ENCODE measurements at regions not wholly inside any gene's neighbourhood (a gene's known extent, or its start where the extent isn't known, plus 50 kb on each side); places are given as distances from the start of the nearest gene placed in this dataset.
A peak's percentile ranks its signal among the peaks of the same experiment; 100 is the strongest.

- no CpG with 5 or more reads among the region's 1 CpG for WGBS (ENCODE audit: insufficient coverage, insufficient read length)
- Histone ChIP-seq H3K4me3 (ENCODE audit: low read length) (no peak overlapping the region), H3K9me3 (ENCODE audit: control insufficient read depth, insufficient read depth, low read length) (no peaks in the 10 kb centered on the region), H3K4me1 (ENCODE audit: control insufficient read depth, insufficient read depth, low read length) (no peaks in the 10 kb centered on the region), H3K36me3 (ENCODE audit: control insufficient read depth, insufficient read depth, low read length) (no peaks in the 10 kb centered on the region), H3K27me3 (ENCODE audit: control insufficient read depth, insufficient read depth, low read length) (no peaks in the 10 kb centered on the region), H3K27ac (ENCODE audit: low read length) (no peak overlapping the region)
- no peak for DNase-seq (ENCODE audit: low read depth, low spot score)
Measured at GRCh38 chr1:58257003-58257402, 289.5 kb downstream of the OMA1 start.

GRCh38 chr1:58256546-58256945 is 290.0 kb downstream of the OMA1 start:
- no peak for DNase-seq (ENCODE audit: low read depth, low spot score)
- WGBS (ENCODE audit: insufficient coverage, insufficient read length) = no CpG with 5 or more reads among the region's 3 CpGs
- no peaks in the 10 kb centered on the region for H3K36me3 ChIP-seq (ENCODE audit: control insufficient read depth, insufficient read depth, low read length)

DNA sequence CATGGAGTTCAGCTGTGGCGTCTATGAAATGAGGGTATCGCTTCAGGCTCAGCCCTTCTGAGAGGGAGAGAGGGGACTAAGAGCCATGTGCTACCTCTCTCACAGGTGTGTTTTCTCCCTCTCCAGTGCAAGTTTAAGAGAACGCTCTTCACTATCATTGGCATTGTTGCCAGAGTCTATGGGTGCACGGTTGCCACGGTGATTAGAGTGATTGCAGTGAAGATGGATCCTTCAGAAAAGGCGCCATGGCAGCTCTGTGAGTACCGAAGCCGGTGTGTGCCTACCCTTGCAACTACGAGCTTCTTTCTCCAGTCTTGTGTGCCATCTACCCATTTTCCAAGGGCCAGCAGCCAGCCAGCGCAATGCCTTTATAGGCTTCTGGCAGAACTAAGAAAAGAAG is 290.5 kb downstream of the OMA1 start:
- Histone ChIP-seq H3K4me1 (ENCODE audit: control insufficient read depth, insufficient read depth, low read length) (no peaks in the 10 kb centered on the region), H3K9me3 (ENCODE audit: control insufficient read depth, insufficient read depth, low read length) (no peaks in the 10 kb centered on the region), H3K27me3 (ENCODE audit: control insufficient read depth, insufficient read depth, low read length) (no peaks in the 10 kb centered on the region), H3K27ac (ENCODE audit: low read length) (no peak overlapping the region), H3K36me3 (ENCODE audit: control insufficient read depth, insufficient read depth, low read length) (no peaks in the 10 kb centered on the region), H3K4me3 (ENCODE audit: low read length) (no peak overlapping the region)
- no CpG with 5 or more reads among the region's 10 CpGs for WGBS (ENCODE audit: insufficient coverage, insufficient read length)
- no peak for DNase-seq (ENCODE audit: low read depth, low spot score)

More at GRCh38 chr1:58256546-58256945, 290.0 kb downstream of the OMA1 start:
- Histone ChIP-seq H3K27me3 (ENCODE audit: control insufficient read depth, insufficient read depth, low read length) (no peaks in the 10 kb centered on the region), H3K4me3 (ENCODE audit: low read length) (no peak overlapping the region), H3K4me1 (ENCODE audit: control insufficient read depth, insufficient read depth, low read length) (no peaks in the 10 kb centered on the region), H3K27ac (ENCODE audit: low read length) (no peak overlapping the region), H3K9me3 (ENCODE audit: control insufficient read depth, insufficient read depth, low read length) (no peaks in the 10 kb centered on the region)

DNA sequence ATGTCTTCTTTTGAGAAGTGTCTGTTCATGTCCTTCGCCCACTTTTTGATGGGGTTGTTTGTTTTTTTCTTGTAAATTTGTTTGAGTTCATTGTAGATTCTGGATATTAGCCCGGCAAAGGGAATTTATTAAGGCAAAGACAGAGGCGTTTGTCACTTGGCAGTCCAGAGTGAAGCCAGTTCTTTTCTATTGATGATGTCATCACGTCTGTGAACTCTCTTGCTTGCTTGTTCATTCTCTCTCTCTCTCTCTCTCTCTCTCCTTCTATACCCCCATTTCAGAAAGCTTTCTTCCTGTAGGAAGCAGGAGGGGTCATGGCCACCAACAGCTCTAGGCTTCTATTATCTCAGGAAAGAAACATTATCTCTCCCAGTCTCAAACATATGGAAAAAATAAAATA is 291.3 kb downstream of the OMA1 start:
- no peak overlapping the region for H3K27ac ChIP-seq (ENCODE audit: low read length)
- no peaks in the 10 kb centered on the region for H3K9me3 ChIP-seq (ENCODE audit: control insufficient read depth, insufficient read depth, low read length)
- no CpG with 5 or more reads among the region's 4 CpGs for WGBS (ENCODE audit: insufficient coverage, insufficient read length)
- H3K27me3 ChIP-seq (ENCODE audit: control insufficient read depth, insufficient read depth, low read length) = no peaks in the 10 kb centered on the region
- DNase-seq (ENCODE audit: low read depth, low spot score) = no peak
- no peaks in the 10 kb centered on the region for H3K36me3 ChIP-seq (ENCODE audit: control insufficient read depth, insufficient read depth, low read length)
- H3K4me1 ChIP-seq (ENCODE audit: control insufficient read depth, insufficient read depth, low read length) = no peaks in the 10 kb centered on the region
- no peak overlapping the region for H3K4me3 ChIP-seq (ENCODE audit: low read length)

DNA sequence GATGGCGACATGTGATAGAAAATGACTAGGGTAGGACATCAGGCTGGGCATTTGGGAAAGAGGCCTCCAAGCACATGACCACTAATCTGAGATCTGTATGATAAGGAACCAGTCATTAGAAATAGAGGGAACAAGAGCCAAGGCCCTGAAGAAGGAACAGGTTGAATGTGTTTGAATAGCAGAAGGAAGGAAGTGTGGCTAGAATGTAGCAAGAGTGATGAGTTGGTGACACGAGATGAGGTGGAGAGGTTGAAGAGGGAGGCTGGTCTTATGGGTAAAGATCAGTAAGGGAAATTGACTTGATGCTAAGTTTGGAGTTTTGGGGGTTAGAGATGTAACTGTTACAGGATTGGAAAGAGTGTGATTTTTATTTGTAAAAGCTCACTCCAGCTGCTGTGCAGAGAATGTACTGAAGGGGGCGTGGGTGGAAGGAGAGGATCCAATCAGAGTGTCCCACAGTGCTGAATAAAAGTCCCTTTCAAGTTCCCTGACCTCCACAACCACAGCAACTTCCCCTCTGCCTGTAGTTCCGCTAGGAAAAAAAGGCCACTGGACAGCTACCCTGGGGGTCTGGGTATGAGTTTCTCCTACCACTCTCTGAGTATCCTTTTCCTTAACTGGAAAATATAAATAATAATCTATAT is 295.0 kb downstream of the OMA1 start:
- no peaks in the 10 kb centered on the region for H3K36me3 ChIP-seq (ENCODE audit: control insufficient read depth, insufficient read depth, low read length)
- no peak for DNase-seq (ENCODE audit: low read depth, low spot score)
- no peak overlapping the region for H3K4me3 ChIP-seq (ENCODE audit: low read length)
- H3K27ac ChIP-seq (ENCODE audit: low read length) = no peak overlapping the region
- 100% methylated on average over 1 of the region's 4 CpGs for WGBS (ENCODE audit: insufficient coverage, insufficient read length)
- H3K27me3 ChIP-seq (ENCODE audit: control insufficient read depth, insufficient read depth, low read length) = peaks cover 15% of the 10 kb centered on the region
- no peaks in the 10 kb centered on the region for H3K9me3 ChIP-seq (ENCODE audit: control insufficient read depth, insufficient read depth, low read length)
- no peaks in the 10 kb centered on the region for H3K4me1 ChIP-seq (ENCODE audit: control insufficient read depth, insufficient read depth, low read length)

DNA sequence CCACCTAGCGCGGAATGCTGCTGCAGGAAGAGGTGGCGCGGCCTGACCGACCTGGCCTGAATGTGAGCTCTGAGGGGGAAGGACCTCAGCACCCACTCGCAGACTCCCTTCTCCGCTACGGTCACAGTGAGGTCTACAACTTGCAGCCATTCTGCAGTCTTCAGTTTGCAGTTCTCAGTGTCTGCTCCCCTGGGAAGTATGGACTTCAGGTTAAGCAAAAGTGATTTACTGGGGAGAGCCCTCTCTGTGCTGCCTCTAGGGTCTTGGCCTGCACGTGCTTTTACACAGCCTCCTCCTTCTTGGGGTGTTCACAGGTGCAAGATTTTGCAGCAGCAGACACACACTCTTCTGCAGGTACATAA is 296.0 kb downstream of the OMA1 start:
- Histone ChIP-seq H3K27ac (ENCODE audit: low read length) (no peak overlapping the region), H3K36me3 (ENCODE audit: control insufficient read depth, insufficient read depth, low read length) (no peaks in the 10 kb centered on the region), H3K27me3 (ENCODE audit: control insufficient read depth, insufficient read depth, low read length) (peaks cover 15% of the 10 kb centered on the region), H3K9me3 (ENCODE audit: control insufficient read depth, insufficient read depth, low read length) (no peaks in the 10 kb centered on the region), H3K4me1 (ENCODE audit: control insufficient read depth, insufficient read depth, low read length) (no peaks in the 10 kb centered on the region), H3K4me3 (ENCODE audit: low read length) (no peak overlapping the region; the same call in 1 of the 2 replicates)
- DNase-seq (ENCODE audit: low read depth, low spot score) = no peak
- no CpG with 5 or more reads among the region's 9 CpGs for WGBS (ENCODE audit: insufficient coverage, insufficient read length)

- no peak for DNase-seq (ENCODE audit: low read depth, low spot score)
- no CpG with 5 or more reads among the region's 81 CpGs for WGBS (ENCODE audit: insufficient coverage, insufficient read length)
- Histone ChIP-seq H3K36me3 (ENCODE audit: control insufficient read depth, insufficient read depth, low read length) (no peaks in the 10 kb centered on the region), H3K27me3 (ENCODE audit: control insufficient read depth, insufficient read depth, low read length) (peaks cover 15% of the 10 kb centered on the region), H3K27ac (ENCODE audit: low read length) (no peak overlapping the region), H3K9me3 (ENCODE audit: control insufficient read depth, insufficient read depth, low read length) (no peaks in the 10 kb centered on the region), H3K4me1 (ENCODE audit: control insufficient read depth, insufficient read depth, low read length) (no peaks in the 10 kb centered on the region), H3K4me3 (ENCODE audit: low read length) (peak overlapping the region; percentile 46; the same call in 1 of the 2 replicates)
Measured at GRCh38 chr1:58249737-58250586, 296.6 kb downstream of the OMA1 start.

- peak overlapping the region; percentile 46; the same call in 1 of the 2 replicates for H3K4me3 ChIP-seq (ENCODE audit: low read length)
- H3K27me3 ChIP-seq (ENCODE audit: control insufficient read depth, insufficient read depth, low read length) = peaks cover 15% of the 10 kb centered on the region
- no CpG with 5 or more reads among the region's 14 CpGs for WGBS (ENCODE audit: insufficient coverage, insufficient read length)
- H3K36me3 ChIP-seq (ENCODE audit: control insufficient read depth, insufficient read depth, low read length) = no peaks in the 10 kb centered on the region
- no peak for DNase-seq (ENCODE audit: low read depth, low spot score)
- no peaks in the 10 kb centered on the region for H3K9me3 ChIP-seq (ENCODE audit: control insufficient read depth, insufficient read depth, low read length)
- no peak overlapping the region for H3K27ac ChIP-seq (ENCODE audit: low read length)
- H3K4me1 ChIP-seq (ENCODE audit: control insufficient read depth, insufficient read depth, low read length) = no peaks in the 10 kb centered on the region
Measured at GRCh38 chr1:58249388-58249736, 297.2 kb downstream of the OMA1 start.

DNA sequence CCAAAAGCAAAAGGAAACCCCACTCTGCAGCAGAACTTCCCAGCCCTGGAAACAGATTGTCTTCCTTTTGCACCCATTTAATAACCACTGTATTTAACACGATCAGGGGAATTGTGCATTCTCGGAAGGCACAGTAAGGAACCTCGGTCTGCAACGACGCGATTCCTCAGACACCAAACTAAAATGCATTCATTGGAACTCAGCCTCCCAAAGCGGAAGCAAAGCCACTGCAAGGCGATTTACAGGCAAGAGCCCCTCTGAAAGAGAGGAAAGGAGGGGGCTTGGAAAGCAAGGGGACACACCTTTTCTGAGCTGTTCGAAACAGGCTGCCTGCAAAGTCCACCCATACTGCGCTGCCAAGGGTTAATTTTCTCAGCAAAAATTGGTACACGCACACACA is 297.7 kb downstream of the OMA1 start:
- no peak overlapping the region for H3K27ac ChIP-seq (ENCODE audit: low read length)
- H3K4me3 ChIP-seq (ENCODE audit: low read length) = no peak overlapping the region
- no peaks in the 10 kb centered on the region for H3K4me1 ChIP-seq (ENCODE audit: control insufficient read depth, insufficient read depth, low read length)
- DNase-seq (ENCODE audit: low read depth, low spot score) = no peak
- no CpG with 5 or more reads among the region's 11 CpGs for WGBS (ENCODE audit: insufficient coverage, insufficient read length)
- no peaks in the 10 kb centered on the region for H3K36me3 ChIP-seq (ENCODE audit: control insufficient read depth, insufficient read depth, low read length)
- no peaks in the 10 kb centered on the region for H3K9me3 ChIP-seq (ENCODE audit: control insufficient read depth, insufficient read depth, low read length)
- peaks cover 15% of the 10 kb centered on the region for H3K27me3 ChIP-seq (ENCODE audit: control insufficient read depth, insufficient read depth, low read length)

DNA sequence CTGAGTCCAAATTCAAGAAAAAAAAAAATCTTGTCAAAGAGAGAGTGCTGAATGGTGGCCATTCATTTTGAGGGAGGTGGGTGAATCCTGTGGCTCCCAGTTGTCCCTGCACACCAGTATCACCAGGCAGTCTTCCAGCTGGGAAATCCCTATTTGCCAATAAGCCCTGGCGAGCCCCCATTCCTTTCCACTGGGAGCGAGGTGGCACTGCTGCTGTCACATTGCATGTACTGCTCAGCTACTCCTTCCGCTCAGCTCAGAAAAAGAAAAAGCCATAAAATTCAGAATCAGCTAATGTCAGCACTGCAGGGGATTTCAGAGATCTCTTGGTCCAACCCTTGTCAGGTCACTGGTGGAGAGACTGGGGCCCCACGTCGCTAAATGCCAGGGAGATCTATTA is 298.5 kb downstream of the OMA1 start:
- Histone ChIP-seq H3K4me1 (ENCODE audit: control insufficient read depth, insufficient read depth, low read length) (no peaks in the 10 kb centered on the region), H3K27ac (ENCODE audit: low read length) (no peak overlapping the region), H3K9me3 (ENCODE audit: control insufficient read depth, insufficient read depth, low read length) (no peaks in the 10 kb centered on the region), H3K4me3 (ENCODE audit: low read length) (no peak overlapping the region), H3K36me3 (ENCODE audit: control insufficient read depth, insufficient read depth, low read length) (no peaks in the 10 kb centered on the region), H3K27me3 (ENCODE audit: control insufficient read depth, insufficient read depth, low read length) (peaks cover 15% of the 10 kb centered on the region)
- no peak for DNase-seq (ENCODE audit: low read depth, low spot score)
- no CpG with 5 or more reads among the region's 5 CpGs for WGBS (ENCODE audit: insufficient coverage, insufficient read length)

Measured in iPS DF 6.9 (cell line).